ENCODE measurements at regions not wholly inside any gene's neighbourhood (a gene's known extent, or its start where the extent isn't known, plus 50 kb on each side); places are given as distances from the start of the nearest gene placed in this dataset.

- TF ChIP-seq POLR2A (IDR thresholded peaks at IDR 0.05) (no peak), CTCF (IDR thresholded peaks at IDR 0.05) (no peak)
Observed at GRCh38 chr5:147037515-147038205, 159.1 kb upstream of the PPP2R2B start.
